NB4 (cell line): ENCODE measurements at regions not wholly inside any gene's neighbourhood (a gene's known extent, or its start where the extent isn't known, plus 50 kb on each side); places are given as distances from the start of the nearest gene placed in this dataset.

Experiments used
- POLR2A ChIP-seq: IDR thresholded peaks from 2 replicates; pipeline ENCODE4 v1.6.1; 2011; ENCODE audit warnings: mild to moderate bottlenecking; ENCODE audit not compliant: insufficient read length; ENCODE audit errors: extremely low read depth
- TF ChIP-seq, protein P1 (sequence below): IDR thresholded peaks from one replicate; pipeline ENCODE4 v1.5.1; 2012; ENCODE audit warnings: low read depth, low read length
- TF ChIP-seq, protein P2 (sequence below): IDR thresholded peaks from 2 replicates; pipeline ENCODE4 v1.6.1; 2011; ENCODE audit warnings: low read depth, low read length

DNA sequence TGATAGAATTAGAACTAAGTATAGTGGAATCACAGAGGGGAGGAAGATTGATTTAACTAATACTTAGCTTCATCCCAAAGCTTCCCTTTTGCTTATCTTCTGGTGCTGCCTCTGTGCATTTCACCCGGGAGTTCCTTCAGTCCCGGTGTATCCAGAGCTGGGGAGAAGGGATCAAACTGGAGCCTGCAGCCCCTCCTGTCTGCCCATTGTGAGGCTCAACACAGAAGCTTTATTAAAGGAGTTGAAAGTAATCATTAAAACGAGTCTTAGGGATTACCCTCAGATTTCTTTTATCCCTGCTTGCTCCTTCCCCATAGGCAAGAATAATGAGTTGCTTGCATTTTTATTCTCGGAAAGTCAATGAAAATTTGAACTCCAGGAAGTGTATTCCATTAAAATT, 739.7 kb upstream of the DDX18 start:
- TF ChIP-seq, protein P1, sequence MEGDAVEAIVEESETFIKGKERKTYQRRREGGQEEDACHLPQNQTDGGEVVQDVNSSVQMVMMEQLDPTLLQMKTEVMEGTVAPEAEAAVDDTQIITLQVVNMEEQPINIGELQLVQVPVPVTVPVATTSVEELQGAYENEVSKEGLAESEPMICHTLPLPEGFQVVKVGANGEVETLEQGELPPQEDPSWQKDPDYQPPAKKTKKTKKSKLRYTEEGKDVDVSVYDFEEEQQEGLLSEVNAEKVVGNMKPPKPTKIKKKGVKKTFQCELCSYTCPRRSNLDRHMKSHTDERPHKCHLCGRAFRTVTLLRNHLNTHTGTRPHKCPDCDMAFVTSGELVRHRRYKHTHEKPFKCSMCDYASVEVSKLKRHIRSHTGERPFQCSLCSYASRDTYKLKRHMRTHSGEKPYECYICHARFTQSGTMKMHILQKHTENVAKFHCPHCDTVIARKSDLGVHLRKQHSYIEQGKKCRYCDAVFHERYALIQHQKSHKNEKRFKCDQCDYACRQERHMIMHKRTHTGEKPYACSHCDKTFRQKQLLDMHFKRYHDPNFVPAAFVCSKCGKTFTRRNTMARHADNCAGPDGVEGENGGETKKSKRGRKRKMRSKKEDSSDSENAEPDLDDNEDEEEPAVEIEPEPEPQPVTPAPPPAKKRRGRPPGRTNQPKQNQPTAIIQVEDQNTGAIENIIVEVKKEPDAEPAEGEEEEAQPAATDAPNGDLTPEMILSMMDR, result no peak
- TF ChIP-seq POLR2A, result no peak
- TF ChIP-seq, protein P2, sequence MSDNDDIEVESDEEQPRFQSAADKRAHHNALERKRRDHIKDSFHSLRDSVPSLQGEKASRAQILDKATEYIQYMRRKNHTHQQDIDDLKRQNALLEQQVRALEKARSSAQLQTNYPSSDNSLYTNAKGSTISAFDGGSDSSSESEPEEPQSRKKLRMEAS, result no peak
